Omental fat pad (tissue), 3 donors: ENCODE measurements at regions not wholly inside any gene's neighbourhood (a gene's known extent, or its start where the extent isn't known, plus 50 kb on each side); places are given as distances from the start of the nearest gene placed in this dataset.
"Not testable (repeated sequence)": the region's sequence is repeated elsewhere in the genome, so short reads cannot be mapped to it uniquely, and the experiment has no call there.

Source experiments
- ATAC-seq: fragments of 150-250 bp; one replicate; pipeline ENCODE4 v1.9.1; 2016; ENCODE audit warnings: mild to moderate bottlenecking, moderate library complexity; ENCODE audit not compliant: low FRiP score
- DNase-seq: peaks from one replicate; pipeline ENCODE4 v3.0.0-alpha.2; 2019; ENCODE audit warnings: low spot score
- TF ChIP-seq, protein P1 (sequence below), 3 donors: fragments of 450-650 bp; IDR thresholded peaks; one replicate each; pipeline ENCODE4 v1.5.1; 2016 to 2017; ENCODE audit warnings: antibody characterized with exemption in 3 of 3, mild to moderate bottlenecking in 3 of 3, moderate library complexity in 2 of 3

DNA sequence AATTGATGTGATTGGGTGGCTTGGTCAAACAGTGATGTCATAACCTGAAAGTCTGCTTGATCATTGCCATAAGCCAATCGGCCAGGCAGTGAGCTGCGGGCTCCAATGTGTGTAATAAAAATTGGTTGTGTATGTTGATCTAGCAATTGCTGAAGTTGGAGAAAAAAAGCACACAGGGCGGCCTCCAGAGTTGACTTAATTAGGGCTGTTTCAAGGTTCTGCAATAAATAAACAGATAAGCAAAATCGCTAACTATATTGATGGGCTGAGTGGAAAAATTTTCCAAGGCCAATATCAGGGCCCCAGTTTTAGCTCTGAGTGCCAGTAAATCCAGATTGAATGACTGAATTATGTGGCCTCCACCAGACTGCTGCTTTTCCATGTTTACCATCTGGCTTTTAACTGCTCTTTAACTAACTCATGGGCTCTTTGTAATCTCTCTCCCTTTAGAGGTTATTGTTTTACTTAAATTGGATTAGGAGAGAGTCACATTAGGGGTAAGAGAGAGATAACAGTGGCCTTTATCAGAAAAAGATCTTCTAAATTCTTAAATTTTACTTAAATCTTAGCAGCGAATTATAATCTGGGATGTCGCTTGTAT is 160.6 kb upstream of the WDFY3 start:
- TF ChIP-seq, protein P1, sequence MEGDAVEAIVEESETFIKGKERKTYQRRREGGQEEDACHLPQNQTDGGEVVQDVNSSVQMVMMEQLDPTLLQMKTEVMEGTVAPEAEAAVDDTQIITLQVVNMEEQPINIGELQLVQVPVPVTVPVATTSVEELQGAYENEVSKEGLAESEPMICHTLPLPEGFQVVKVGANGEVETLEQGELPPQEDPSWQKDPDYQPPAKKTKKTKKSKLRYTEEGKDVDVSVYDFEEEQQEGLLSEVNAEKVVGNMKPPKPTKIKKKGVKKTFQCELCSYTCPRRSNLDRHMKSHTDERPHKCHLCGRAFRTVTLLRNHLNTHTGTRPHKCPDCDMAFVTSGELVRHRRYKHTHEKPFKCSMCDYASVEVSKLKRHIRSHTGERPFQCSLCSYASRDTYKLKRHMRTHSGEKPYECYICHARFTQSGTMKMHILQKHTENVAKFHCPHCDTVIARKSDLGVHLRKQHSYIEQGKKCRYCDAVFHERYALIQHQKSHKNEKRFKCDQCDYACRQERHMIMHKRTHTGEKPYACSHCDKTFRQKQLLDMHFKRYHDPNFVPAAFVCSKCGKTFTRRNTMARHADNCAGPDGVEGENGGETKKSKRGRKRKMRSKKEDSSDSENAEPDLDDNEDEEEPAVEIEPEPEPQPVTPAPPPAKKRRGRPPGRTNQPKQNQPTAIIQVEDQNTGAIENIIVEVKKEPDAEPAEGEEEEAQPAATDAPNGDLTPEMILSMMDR (IDR thresholded peaks at IDR 0.05): no peak
- ATAC-seq (no peak), DNase-seq (no peak)

DNA sequence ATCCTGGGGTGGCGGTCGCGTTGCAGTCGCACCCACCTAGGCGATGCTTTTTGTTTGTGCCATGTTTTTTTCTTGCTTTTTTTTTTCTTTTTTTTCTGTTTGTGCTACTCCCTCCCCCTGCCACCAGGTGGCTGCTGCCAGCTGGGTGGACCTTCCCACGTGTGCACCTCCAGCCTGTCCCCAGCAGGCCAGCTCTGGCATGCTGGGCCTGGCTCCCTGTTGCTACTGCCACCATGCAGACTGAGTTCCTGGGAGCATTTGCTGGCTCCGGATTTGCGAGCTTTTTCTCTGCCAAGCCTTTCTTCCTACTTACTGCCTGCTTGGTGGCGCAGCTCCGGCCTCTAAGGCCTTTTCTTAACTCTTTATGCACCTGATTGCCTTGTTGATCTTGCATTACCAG is 161.2 kb upstream of the WDFY3 start:
- DNase-seq: no peak
- TF ChIP-seq, protein P1 (IDR thresholded peaks at IDR 0.05): no peak
- ATAC-seq: no peak

DNA sequence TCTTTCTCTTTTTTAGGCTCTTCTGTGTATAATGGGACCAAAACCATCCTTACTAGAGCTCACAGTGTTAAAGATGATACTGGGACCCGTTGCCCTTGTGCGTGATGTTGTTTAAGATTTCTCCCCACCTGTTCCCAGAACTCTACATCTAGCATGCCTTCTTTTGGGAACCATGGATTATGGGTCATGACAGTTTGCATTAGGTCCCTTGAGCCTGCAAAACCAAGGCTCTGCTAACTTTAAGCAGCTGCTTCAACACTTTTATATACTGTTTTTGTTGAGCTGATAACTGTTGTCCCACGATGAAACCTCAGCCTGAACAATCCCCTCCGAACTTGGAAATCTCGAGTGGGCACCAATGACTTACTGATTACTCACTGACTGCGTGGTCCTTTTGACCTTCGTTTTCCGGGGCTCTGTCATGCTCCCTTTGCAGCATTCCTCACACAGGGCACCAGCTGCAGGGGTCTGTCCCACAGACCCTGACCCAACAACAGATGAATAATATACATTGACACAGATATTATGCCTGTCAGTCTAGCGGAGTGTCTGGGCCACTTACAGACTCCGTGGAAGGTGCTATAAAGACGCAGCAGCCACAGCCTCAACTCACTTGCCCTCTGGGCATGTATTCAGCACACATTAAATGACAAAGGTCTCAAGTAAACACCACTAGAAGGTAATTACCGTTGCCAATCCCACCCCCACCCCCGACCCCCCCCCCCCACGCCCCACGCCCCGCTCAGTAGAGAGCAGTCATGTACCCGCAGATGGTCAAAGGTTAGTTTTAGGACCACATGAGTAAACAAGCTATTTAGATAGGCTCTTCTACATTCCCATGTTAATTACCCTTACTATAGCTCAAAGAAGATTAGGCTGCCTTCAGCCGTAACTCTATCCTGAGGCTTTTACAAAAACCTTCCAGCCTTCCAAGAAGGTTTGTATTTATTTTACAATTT is 162.0 kb upstream of the WDFY3 start:
- TF ChIP-seq, protein P1 (IDR thresholded peaks at IDR 0.05): no peak
- DNase-seq (no peak), ATAC-seq (no peak)

DNA sequence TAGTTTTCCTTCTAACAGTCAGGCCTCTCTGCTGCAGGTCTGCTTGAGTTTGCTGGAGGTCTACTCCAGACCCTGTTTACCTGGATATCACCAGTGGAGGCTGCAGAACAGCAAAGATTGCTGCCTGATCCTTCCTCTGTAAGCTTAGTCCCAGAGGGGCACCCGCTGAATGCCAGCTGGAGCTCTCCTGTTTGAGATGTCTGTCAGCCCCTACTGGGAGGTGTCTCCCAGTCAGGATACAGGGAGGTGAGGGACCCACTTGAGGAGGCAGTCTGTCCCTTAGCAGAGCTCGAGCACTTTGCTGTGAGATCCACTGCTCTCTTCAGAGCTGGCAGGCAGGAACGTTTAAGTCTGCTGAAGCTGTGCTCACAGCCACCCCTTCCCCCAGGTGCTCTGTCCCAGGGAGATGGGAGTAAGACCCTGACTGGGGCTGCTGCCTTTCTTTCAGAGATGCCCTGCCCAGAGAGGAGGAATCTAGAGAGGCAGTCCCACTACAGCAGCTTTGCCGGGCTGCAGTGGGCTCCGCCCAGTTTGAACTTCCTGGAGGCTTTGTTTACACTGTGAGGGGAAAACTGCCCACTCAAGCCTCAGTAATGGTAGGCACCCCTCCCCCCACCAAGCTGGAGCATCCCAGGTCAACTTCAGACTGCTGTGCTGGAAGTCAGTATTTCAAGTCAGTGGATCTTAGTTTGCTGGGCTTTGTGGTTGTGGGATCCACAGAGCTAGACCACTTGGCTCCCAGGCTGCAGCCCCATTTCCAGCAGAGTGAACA is 163.1 kb upstream of the WDFY3 start:
- ATAC-seq, DNase-seq: not testable (repeated sequence)

DNA sequence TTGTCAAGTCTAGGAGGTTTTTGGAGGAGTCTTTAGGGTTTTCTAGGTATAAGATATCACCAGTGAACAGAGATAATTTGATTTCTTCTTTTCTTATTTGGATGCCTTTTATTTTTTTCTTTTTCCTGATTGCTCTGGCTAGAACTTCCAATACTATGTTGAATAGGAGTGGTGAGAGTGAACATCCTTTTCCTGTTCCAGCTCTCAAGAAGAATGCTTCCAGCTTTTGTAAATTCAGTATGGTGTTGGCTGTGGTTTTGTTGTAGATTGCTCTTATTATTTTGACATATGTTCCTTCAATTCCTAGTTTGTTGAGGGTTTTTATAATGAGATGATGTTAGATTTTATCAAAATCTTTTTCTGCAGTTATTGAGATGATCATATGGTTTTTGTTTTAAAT is 165.6 kb upstream of the WDFY3 start:
- DNase-seq: no peak
- TF ChIP-seq, protein P1 (IDR thresholded peaks at IDR 0.05): no peak
- ATAC-seq: no peak

DNA sequence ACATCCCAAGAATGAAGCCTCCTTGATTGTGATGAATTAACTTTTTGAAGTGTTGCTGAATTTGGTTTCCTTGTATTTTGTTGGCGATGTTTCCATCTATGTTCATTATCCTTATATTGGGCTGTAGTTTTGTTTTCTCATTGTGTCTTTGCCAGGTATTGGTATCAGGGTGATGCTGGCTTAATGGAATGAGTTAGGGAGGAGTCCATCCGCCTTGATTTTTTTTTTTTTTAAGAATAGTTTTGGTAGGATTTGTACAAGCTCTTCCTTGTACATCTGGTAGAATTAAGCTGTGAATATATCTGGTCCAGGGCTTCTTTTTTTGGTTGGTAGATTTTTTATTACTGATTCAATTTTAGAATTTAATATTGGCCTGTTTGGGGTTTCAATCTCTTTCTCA is 166.1 kb upstream of the WDFY3 start:
- no peak for DNase-seq
- TF ChIP-seq, protein P1 (IDR thresholded peaks at IDR 0.05): no peak
- ATAC-seq: no peak

DNA sequence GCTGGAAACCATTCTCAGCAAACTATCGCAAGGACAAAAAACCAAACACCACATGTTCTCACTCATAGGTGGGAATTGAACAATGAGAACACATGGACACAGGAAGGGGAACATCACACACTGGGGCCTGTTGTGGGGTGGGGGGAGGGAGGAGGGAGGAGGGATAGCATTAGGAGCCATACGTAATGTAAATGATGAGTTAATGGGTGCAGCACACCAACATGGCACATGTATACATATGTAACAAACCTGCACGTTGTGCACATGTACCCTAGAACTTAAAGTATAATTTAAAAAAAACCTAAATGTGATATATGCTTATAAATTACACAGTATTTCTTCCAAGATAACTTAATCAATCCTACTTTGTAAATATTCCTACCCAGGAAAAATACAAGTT is 173.3 kb upstream of the WDFY3 start:
- not testable (repeated sequence) for DNase-seq, ATAC-seq
